ENCODE measurements at regions not wholly inside any gene's neighbourhood (a gene's known extent, or its start where the extent isn't known, plus 50 kb on each side); places are given as distances from the start of the nearest gene placed in this dataset.

DNA sequence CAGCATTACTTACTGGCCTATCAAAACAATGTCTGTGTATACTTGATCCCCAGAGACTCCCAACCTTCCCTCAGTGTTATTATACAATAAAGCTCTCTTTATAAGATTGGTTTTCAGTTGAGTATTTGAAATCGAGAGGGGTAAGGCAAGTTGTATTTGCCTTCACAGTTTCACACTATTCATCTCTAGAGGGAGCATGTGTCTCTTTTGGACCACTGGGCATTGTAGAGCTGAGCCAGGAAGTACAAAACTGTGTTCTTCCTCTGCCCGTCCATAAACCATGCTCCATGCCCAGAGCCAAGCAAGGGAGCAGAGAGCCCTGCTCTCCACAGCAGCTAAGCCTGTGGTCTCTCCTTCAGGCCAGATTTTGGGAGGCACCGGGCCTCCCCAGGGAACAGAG, 61.5 kb upstream of the HHIP start:
- no peaks in the 10 kb centered on the region for H3K36me3 Mint-ChIP-seq
- H3K4me3 Mint-ChIP-seq = no peak overlapping the region
- H3K27me3 Mint-ChIP-seq = peaks cover 7% of the 10 kb centered on the region
- peaks cover 25% of the 10 kb centered on the region for H3K4me1 Mint-ChIP-seq (ENCODE audit: unreplicated experiment)
- H3K9me3 Mint-ChIP-seq = peaks cover 5% of the 10 kb centered on the region
- DNase-seq (ENCODE audit: extremely low spot score, unreplicated experiment) = no peak
- TF ChIP-seq, protein P1, sequence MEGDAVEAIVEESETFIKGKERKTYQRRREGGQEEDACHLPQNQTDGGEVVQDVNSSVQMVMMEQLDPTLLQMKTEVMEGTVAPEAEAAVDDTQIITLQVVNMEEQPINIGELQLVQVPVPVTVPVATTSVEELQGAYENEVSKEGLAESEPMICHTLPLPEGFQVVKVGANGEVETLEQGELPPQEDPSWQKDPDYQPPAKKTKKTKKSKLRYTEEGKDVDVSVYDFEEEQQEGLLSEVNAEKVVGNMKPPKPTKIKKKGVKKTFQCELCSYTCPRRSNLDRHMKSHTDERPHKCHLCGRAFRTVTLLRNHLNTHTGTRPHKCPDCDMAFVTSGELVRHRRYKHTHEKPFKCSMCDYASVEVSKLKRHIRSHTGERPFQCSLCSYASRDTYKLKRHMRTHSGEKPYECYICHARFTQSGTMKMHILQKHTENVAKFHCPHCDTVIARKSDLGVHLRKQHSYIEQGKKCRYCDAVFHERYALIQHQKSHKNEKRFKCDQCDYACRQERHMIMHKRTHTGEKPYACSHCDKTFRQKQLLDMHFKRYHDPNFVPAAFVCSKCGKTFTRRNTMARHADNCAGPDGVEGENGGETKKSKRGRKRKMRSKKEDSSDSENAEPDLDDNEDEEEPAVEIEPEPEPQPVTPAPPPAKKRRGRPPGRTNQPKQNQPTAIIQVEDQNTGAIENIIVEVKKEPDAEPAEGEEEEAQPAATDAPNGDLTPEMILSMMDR (conservative IDR thresholded peaks at IDR 0.05) = no peak
- no peak overlapping the region for H3K27ac Mint-ChIP-seq

DNA sequence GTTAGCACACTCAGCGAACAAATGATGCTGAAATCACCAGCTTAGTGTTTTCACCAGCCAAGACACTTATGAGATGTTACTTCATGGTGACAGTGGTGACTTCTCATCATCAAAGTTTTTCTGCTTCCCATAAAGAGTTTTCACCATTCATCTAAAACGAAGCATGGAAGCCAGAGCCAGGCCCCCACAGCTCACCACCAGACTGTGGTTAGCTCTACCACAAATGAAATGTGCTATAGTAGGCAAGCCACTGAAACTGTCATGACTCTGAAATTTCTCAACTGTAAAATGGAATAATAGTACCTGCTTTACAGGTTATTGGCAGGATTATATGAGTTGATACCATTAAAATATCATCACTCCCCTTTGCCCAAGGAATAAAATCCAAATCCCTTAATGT, 56.4 kb upstream of the HHIP start:
- H3K4me3 Mint-ChIP-seq = no peak overlapping the region
- no peak overlapping the region for H3K27ac Mint-ChIP-seq
- H3K36me3 Mint-ChIP-seq = no peaks in the 10 kb centered on the region
- peaks cover 12% of the 10 kb centered on the region for H3K4me1 Mint-ChIP-seq (ENCODE audit: unreplicated experiment)
- TF ChIP-seq, protein P1 (conservative IDR thresholded peaks at IDR 0.05) = no peak
- peaks cover 7% of the 10 kb centered on the region for H3K27me3 Mint-ChIP-seq
- peaks cover 9% of the 10 kb centered on the region for H3K9me3 Mint-ChIP-seq
- DNase-seq (ENCODE audit: extremely low spot score, unreplicated experiment) = no peak

DNA sequence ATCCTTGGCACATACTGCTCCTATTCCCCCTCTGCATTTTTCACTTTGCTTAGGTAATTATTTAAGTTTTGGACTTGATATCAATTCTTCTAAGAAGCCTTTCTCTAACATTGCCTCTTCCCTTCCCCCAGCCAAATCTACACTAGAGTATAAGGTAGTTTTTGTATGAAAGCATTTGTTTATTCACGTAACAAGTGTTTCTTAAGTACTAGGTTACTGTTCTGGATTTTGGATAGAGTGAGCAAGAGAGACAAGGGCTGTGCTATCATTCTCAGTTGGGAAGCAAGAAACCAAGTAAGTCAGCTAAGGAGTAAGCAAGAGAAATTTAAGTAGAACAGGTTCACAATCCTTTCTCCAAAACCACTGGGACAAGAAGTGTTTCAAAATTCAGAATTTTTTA, 55.9 kb upstream of the HHIP start:
- peaks cover 3% of the 10 kb centered on the region for H3K27me3 Mint-ChIP-seq
- H3K36me3 Mint-ChIP-seq = no peaks in the 10 kb centered on the region
- H3K27ac Mint-ChIP-seq = no peak overlapping the region
- H3K4me1 Mint-ChIP-seq (ENCODE audit: unreplicated experiment) = peaks cover 8% of the 10 kb centered on the region
- H3K9me3 Mint-ChIP-seq = peaks cover 9% of the 10 kb centered on the region
- TF ChIP-seq, protein P1 (conservative IDR thresholded peaks at IDR 0.05) = no peak
- H3K4me3 Mint-ChIP-seq = no peak overlapping the region
- DNase-seq (ENCODE audit: extremely low spot score, unreplicated experiment) = no peak

DNA sequence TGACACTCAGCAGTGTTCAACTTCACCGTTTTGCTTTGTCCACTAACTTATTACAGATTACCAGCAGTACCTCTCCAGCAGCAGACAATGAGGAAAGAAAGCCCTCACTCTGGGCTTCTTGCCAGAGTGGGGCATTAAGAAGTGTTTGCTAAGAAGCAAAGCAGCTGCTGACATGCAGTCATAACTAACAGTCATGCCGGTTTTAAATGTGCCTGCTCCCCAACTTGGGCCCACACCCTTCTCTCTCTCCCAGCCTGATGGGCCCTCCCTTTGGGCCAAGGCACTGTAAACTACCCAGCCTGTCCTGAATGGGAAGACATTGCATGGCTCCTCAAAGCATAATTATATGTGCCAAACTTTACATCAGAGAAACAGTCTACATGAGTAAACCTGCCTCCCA, 54.6 kb upstream of the HHIP start:
- H3K9me3 Mint-ChIP-seq = peaks cover 9% of the 10 kb centered on the region

DNA sequence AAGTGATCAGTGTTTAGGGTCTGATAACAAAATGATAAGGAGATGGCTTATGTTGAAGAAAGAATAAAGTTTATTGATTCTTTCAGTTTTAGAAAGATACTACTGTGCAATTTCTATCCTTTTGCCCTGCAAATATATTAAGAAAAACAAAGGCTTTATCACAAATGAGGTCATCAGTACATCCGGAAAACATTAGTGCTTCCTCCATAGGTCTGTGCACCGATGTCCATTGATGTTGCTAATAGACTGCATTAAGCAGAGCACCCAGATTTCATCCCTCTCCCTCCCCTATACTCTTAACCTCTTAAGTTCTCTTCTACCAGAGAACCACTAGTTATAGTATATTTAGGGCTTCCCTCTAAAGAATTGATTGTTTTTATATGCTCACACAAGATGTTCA, 53.7 kb upstream of the HHIP start:
- TF ChIP-seq, protein P1 (conservative IDR thresholded peaks at IDR 0.05) = no peak
- Mint-ChIP-seq H3K9me3 (peaks cover 9% of the 10 kb centered on the region), H3K4me1 (ENCODE audit: unreplicated experiment) (peaks cover 6% of the 10 kb centered on the region), H3K27me3 (no peaks in the 10 kb centered on the region), H3K4me3 (no peak overlapping the region), H3K27ac (no peak overlapping the region), H3K36me3 (no peaks in the 10 kb centered on the region)
- no peak for DNase-seq (ENCODE audit: extremely low spot score, unreplicated experiment)

More for the DNA sequence above, 54.6 kb upstream of the HHIP start:
- TF ChIP-seq, protein P1 (conservative IDR thresholded peaks at IDR 0.05) = no peak
- H3K27me3 Mint-ChIP-seq = no peaks in the 10 kb centered on the region
- no peaks in the 10 kb centered on the region for H3K36me3 Mint-ChIP-seq
- no peak for DNase-seq (ENCODE audit: extremely low spot score, unreplicated experiment)
- no peak overlapping the region for H3K4me3 Mint-ChIP-seq
- H3K27ac Mint-ChIP-seq = no peak overlapping the region
- peaks cover 6% of the 10 kb centered on the region for H3K4me1 Mint-ChIP-seq (ENCODE audit: unreplicated experiment)

DNA sequence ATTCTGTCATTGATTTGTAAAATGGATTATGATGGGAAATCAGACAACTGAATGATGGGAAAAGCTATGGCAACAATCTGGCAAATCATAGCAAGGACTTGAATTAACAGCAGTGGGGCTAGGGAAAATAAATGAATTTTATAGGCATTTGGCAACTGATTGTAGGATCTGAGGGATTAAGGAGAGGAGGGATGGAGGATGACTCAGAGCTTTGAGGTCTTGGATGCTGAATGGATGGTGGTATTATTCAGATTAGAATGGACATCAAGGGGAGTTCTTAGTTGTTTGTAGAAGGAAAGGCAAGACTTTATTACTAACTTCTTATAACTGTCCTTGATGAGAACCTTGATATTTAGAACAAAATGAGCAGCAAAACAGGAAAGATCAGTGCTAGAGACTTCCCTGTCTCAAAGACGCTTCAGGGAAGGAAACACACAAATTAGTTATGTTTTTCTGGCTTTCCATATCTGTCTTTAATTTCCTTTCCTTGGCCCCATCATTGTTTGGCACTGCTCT, 51.4 kb upstream of the HHIP start:
- H3K9me3 Mint-ChIP-seq = peaks cover 4% of the 10 kb centered on the region
- TF ChIP-seq, protein P1 (conservative IDR thresholded peaks at IDR 0.05) = no peak
- no peaks in the 10 kb centered on the region for H3K27me3 Mint-ChIP-seq
- H3K4me3 Mint-ChIP-seq = no peak overlapping the region
- H3K4me1 Mint-ChIP-seq (ENCODE audit: unreplicated experiment) = peaks cover 6% of the 10 kb centered on the region
- DNase-seq (ENCODE audit: extremely low spot score, unreplicated experiment) = no peak
- H3K36me3 Mint-ChIP-seq = no peaks in the 10 kb centered on the region
- no peak overlapping the region for H3K27ac Mint-ChIP-seq

Measured in type B pancreatic cell (in vitro differentiated cells).